ENCODE measurements at regions not wholly inside any gene's neighbourhood (a gene's known extent, or its start where the extent isn't known, plus 50 kb on each side); places are given as distances from the start of the nearest gene placed in this dataset.

DNA sequence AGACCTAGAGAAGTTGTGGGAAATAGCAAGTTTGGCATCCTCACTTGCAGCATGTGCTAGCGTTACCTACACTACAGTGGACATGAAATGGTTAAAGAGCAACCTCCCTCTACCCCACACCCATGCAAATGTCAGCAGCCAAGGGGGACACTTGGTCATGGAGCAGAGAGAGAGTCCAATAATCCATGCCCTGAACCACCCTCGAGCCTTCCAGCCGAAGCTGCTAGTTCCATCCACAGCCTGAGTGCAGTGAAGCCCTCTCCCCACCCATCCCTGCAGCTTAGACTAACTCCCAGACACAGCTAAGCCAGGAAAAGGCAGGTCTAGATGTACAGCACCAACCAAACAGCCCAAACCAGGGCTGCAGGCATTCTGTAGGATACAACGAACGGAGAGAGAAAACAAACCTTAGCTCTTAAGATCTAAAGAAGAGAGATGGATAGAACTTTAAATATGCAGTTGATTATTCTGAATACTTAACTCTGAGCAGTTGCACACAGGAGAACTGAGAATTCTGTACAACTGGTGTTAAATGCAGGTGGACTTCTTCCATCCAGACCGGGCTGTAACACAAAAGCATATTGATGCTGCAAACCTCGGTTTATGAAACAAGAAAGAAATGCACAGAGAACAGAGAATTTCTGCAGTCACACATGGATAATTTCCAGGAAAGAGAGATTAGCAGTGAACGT is 93.8 kb downstream of the SALL1 start:
- DNase-seq (ENCODE audit: low read depth in 1 of 2, low spot score in 2 of 2) = no peak
- H2AK5ac ChIP-seq (ENCODE audit: low read depth, low read length) = no peak overlapping the region
- no peak overlapping the region for H3K4me3 ChIP-seq (ENCODE audit: extremely low read depth in 1 of 4, insufficient read depth in 2 of 4, low read depth in 3 of 4, low read length in 4 of 4)
- H3K23ac ChIP-seq (ENCODE audit: insufficient read length) = no peak overlapping the region
- no peak overlapping the region for H3K4ac ChIP-seq (replicated peaks; ENCODE audit: insufficient read length, low read depth, low read length)
- no peak overlapping the region for H2BK20ac ChIP-seq (ENCODE audit: low read length)
- H4K8ac ChIP-seq (ENCODE audit: extremely low read depth, insufficient read depth, low read length) = no peak overlapping the region
- FAIRE-seq = no peak
- H3K23me2 ChIP-seq (ENCODE audit: low read depth, low read length) = no peaks in the 10 kb centered on the region; the same call in 1 of the 2 replicates
- CTCF ChIA-PET (ENCODE audit: partially characterized antibody) = interaction anchor here (0.5 to 1.0 kb wide), 2 partner anchors 8 to 45 kb away, joined by 3 to 6 read pairs; no protein-coding TSS in a partner anchor
- H3K14ac ChIP-seq (ENCODE audit: insufficient read length) = no peak overlapping the region
- H3K4me1 ChIP-seq (replicated peaks in 1 of 4; ENCODE audit: control insufficient read depth in 3 of 4, insufficient read depth in 4 of 4, low read length in 3 of 4) = peaks cover 0 to 2% (median 0%) of the 10 kb centered on the region in 4 experiments; a peak in 2 of 7 replicates
- no peak overlapping the region for H3K18ac ChIP-seq (ENCODE audit: extremely low read depth, low read length)
- no peak overlapping the region for H2BK5ac ChIP-seq (ENCODE audit: low read depth, low read length)
- no peaks in the 10 kb centered on the region for H3K79me2 ChIP-seq (ENCODE audit: control insufficient read depth in 1 of 2, insufficient read depth in 2 of 2, low read length in 2 of 2)
- TF ChIP-seq PHF8 (conservative IDR thresholded peaks at IDR 0.05; ENCODE audit: low read depth, low read length) (no peak), RAD21 (IDR thresholded peaks at IDR 0.05 in 1 of 2, conservative IDR thresholded peaks at IDR 0.05 in 1 of 2; ENCODE audit: low read depth in 2 of 2, low read length in 2 of 2) (no peak)
- no peak overlapping the region for H3K27ac ChIP-seq (ENCODE audit: low read depth, low read length)
- no peak overlapping the region for H3K4me2 ChIP-seq (ENCODE audit: insufficient read depth in 1 of 2, low read depth in 2 of 2, low read length in 2 of 2)
- no peak overlapping the region for H3K56ac ChIP-seq (replicated peaks; ENCODE audit: insufficient read length, low read depth, low read length)
- POLR2A ChIA-PET (ENCODE audit: partially characterized antibody) = no interaction called here
- H2BK12ac ChIP-seq (ENCODE audit: low read depth, low read length) = no peak overlapping the region
- no peak overlapping the region for H2BK120ac ChIP-seq (replicated peaks; ENCODE audit: low read depth, low read length)
- no peak overlapping the region for H3K9ac ChIP-seq (replicated peaks in 1 of 4; ENCODE audit: extremely low read depth in 1 of 4, low read depth in 3 of 4, low read length in 3 of 4)
- H2AFZ ChIP-seq (ENCODE audit: low read length) = peak overlapping the region; percentile 85
- no peaks in the 10 kb centered on the region for H4K20me1 ChIP-seq (replicated peaks in 1 of 2; ENCODE audit: control insufficient read depth in 1 of 2, insufficient read depth in 2 of 2, low read length in 2 of 2)
- 89% methylated on average over 8 of the region's 8 CpGs; no CpG with 5 or more reads in 1 of the 2 experiments for WGBS, 2 experiments (ENCODE audit: extremely low coverage in 1 of 2, insufficient coverage in 1 of 2, insufficient read length in 1 of 2, insufficient replicate concordance in 2 of 2, low coverage in 1 of 2, low lambda C conversion rate in 2 of 2, missing lambda C conversion rate in 1 of 2)
- no peaks in the 10 kb centered on the region for H3K9me3 ChIP-seq (ENCODE audit: insufficient read depth in 2 of 2, low read depth in 1 of 2, low read length in 1 of 2)
- peak overlapping the region; percentile 53; the same call in 1 of the 2 replicates for H2BK15ac ChIP-seq (ENCODE audit: low read length)
- no peaks in the 10 kb centered on the region for H3K79me1 ChIP-seq (ENCODE audit: low read depth, low read length)
- H4K5ac ChIP-seq (ENCODE audit: insufficient read length, low read depth, low read length) = no peak overlapping the region
- H4K91ac ChIP-seq (replicated peaks; ENCODE audit: insufficient read length, low read length) = no peak overlapping the region
- no peaks in the 10 kb centered on the region for H3K36me3 ChIP-seq (ENCODE audit: control insufficient read depth in 2 of 4, insufficient read depth in 4 of 4, low read length in 3 of 4)
- no peaks in the 10 kb centered on the region for H3K27me3 ChIP-seq (replicated peaks in 1 of 4; ENCODE audit: control insufficient read depth in 3 of 4, extremely low read depth in 1 of 4, insufficient read depth in 3 of 4, low read length in 3 of 4)
